ENCODE measurements at regions not wholly inside any gene's neighbourhood (a gene's known extent, or its start where the extent isn't known, plus 50 kb on each side); places are given as distances from the start of the nearest gene placed in this dataset.
"Not testable (repeated sequence)": the region's sequence is repeated elsewhere in the genome, so short reads cannot be mapped to it uniquely, and the experiment has no call there.

GRCh38 chr9:80673496-80673895 lies 1015.9 kb downstream of the TLE1 start:
- Histone ChIP-seq H3K4me1 (ENCODE audit: insufficient read depth, low read length) (no peaks in the 10 kb centered on the region), H3K36me3 (ENCODE audit: insufficient read depth, low read length) (no peaks in the 10 kb centered on the region), H3K4me3 (ENCODE audit: low read length) (no peak overlapping the region), H3K27ac (ENCODE audit: low read depth in 1 of 2, low read length in 2 of 2) (no peak overlapping the region), H3K9me3 (ENCODE audit: control insufficient read depth in 1 of 2, insufficient read depth in 1 of 2, low read length in 2 of 2) (peaks cover 0 to 15% of the 10 kb centered on the region in 2 experiments), H3K27me3 (ENCODE audit: control insufficient read depth in 1 of 2, insufficient read depth in 2 of 2, low read length in 2 of 2) (no peaks in the 10 kb centered on the region)
- no peaks in the 10 kb centered on the region for H3K27me3 Mint-ChIP-seq
- H3K27ac Mint-ChIP-seq = no peak overlapping the region
- DNase-seq (no peak), ATAC-seq (ENCODE audit: poor library complexity) (no peak)
- POLR2A ChIA-PET = interaction anchor here (0.6 kb wide), 1 partner anchor 71 kb away, joined by 3 read pairs; no protein-coding TSS in a partner anchor
- H3K9me3 Mint-ChIP-seq = peaks cover under 1% of the 10 kb centered on the region
- CTCF ChIA-PET = no interaction called here
- no peak overlapping the region for H3K4me3 Mint-ChIP-seq
- intact Hi-C loops (cut with DNase I, micrococcal nuclease) = no loop called here
- TF ChIP-seq CTCF (IDR thresholded peaks at IDR 0.05) = no peak
- H3K4me1 Mint-ChIP-seq (ENCODE audit: low read depth) = no peaks in the 10 kb centered on the region
- no peaks in the 10 kb centered on the region for H3K36me3 Mint-ChIP-seq (ENCODE audit: low read depth)

GRCh38 chr9:80665479-80665878 lies 1023.9 kb downstream of the TLE1 start:
- POLR2A ChIA-PET = no interaction called here
- intact Hi-C loops (cut with DNase I, micrococcal nuclease) = no loop called here
- Histone ChIP-seq H3K4me1 (ENCODE audit: insufficient read depth, low read length) (no peaks in the 10 kb centered on the region), H3K4me3 (ENCODE audit: low read length) (no peak overlapping the region), H3K9me3 (ENCODE audit: control insufficient read depth in 1 of 2, insufficient read depth in 1 of 2, low read length in 2 of 2) (peaks cover 0 to 16% of the 10 kb centered on the region in 2 experiments), H3K27ac (ENCODE audit: low read depth in 1 of 2, low read length in 2 of 2) (no peak overlapping the region), H3K36me3 (ENCODE audit: insufficient read depth, low read length) (no peaks in the 10 kb centered on the region), H3K27me3 (ENCODE audit: control insufficient read depth in 1 of 2, insufficient read depth in 2 of 2, low read length in 2 of 2) (no peaks in the 10 kb centered on the region)
- Mint-ChIP-seq H3K27me3 (no peaks in the 10 kb centered on the region), H3K9me3 (peaks cover 15% of the 10 kb centered on the region), H3K4me3 (no peak overlapping the region), H3K36me3 (ENCODE audit: low read depth) (no peaks in the 10 kb centered on the region), H3K4me1 (ENCODE audit: low read depth) (no peaks in the 10 kb centered on the region), H3K27ac (no peak overlapping the region)
- DNase-seq (no peak), ATAC-seq (ENCODE audit: poor library complexity) (no peak)
- TF ChIP-seq CTCF (IDR thresholded peaks at IDR 0.05) = no peak
- CTCF ChIA-PET = no interaction called here

GRCh38 chr9:80664327-80665210 lies 1024.8 kb downstream of the TLE1 start:
- POLR2A ChIA-PET = no interaction called here
- ATAC-seq (ENCODE audit: poor library complexity) (no peak), DNase-seq (no peak)
- Mint-ChIP-seq H3K27me3 (no peaks in the 10 kb centered on the region), H3K9me3 (peaks cover 15% of the 10 kb centered on the region), H3K27ac (no peak overlapping the region), H3K36me3 (ENCODE audit: low read depth) (no peaks in the 10 kb centered on the region), H3K4me1 (ENCODE audit: low read depth) (no peaks in the 10 kb centered on the region), H3K4me3 (no peak overlapping the region)
- Histone ChIP-seq H3K4me3 (ENCODE audit: low read length) (no peak overlapping the region), H3K27ac (ENCODE audit: low read depth in 1 of 2, low read length in 2 of 2) (no peak overlapping the region), H3K9me3 (ENCODE audit: control insufficient read depth in 1 of 2, insufficient read depth in 1 of 2, low read length in 2 of 2) (peaks cover 0 to 13% of the 10 kb centered on the region in 2 experiments), H3K36me3 (ENCODE audit: insufficient read depth, low read length) (no peaks in the 10 kb centered on the region), H3K27me3 (ENCODE audit: control insufficient read depth in 1 of 2, insufficient read depth in 2 of 2, low read length in 2 of 2) (no peaks in the 10 kb centered on the region), H3K4me1 (ENCODE audit: insufficient read depth, low read length) (no peaks in the 10 kb centered on the region)
- CTCF ChIA-PET = no interaction called here
- intact Hi-C loops (cut with DNase I, micrococcal nuclease) = no loop called here
- no peak for TF ChIP-seq CTCF (IDR thresholded peaks at IDR 0.05)

- H3K27me3 Mint-ChIP-seq; DNase-seq; H3K4me3 ChIP-seq (ENCODE audit: low read length); H3K36me3 ChIP-seq (ENCODE audit: insufficient read depth, low read length); intact Hi-C loops (cut with DNase I, micrococcal nuclease); H3K27me3 ChIP-seq (ENCODE audit: control insufficient read depth in 1 of 2, insufficient read depth in 2 of 2, low read length in 2 of 2); H3K27ac ChIP-seq (ENCODE audit: low read depth in 1 of 2, low read length in 2 of 2); POLR2A ChIA-PET; ATAC-seq (ENCODE audit: poor library complexity); H3K4me3 Mint-ChIP-seq; H3K4me1 ChIP-seq (ENCODE audit: insufficient read depth, low read length); H3K4me1 Mint-ChIP-seq (ENCODE audit: low read depth); H3K36me3 Mint-ChIP-seq (ENCODE audit: low read depth); CTCF ChIA-PET; H3K27ac Mint-ChIP-seq: not testable (repeated sequence)
- H3K9me3 ChIP-seq (ENCODE audit: control insufficient read depth in 1 of 2, insufficient read depth in 1 of 2, low read length in 2 of 2) = peaks cover 0 to 13% of the 10 kb centered on the region in 2 experiments
- H3K9me3 Mint-ChIP-seq = peaks cover 10% of the 10 kb centered on the region
Observed at GRCh38 chr9:80659751-80660150, 1029.6 kb downstream of the TLE1 start.

Measured in CD4-positive, alpha-beta T cell (primary cell).